BJ (cell line): ENCODE measurements at regions not wholly inside any gene's neighbourhood (a gene's known extent, or its start where the extent isn't known, plus 50 kb on each side); places are given as distances from the start of the nearest gene placed in this dataset.
"Not testable (repeated sequence)": the region's sequence is repeated elsewhere in the genome, so short reads cannot be mapped to it uniquely, and the experiment has no call there.

Experiments used
- CTCF ChIA-PET: fragments of 350-600 bp; formaldehyde crosslinking; extraction: SDS; loops from one replicate; lab custom pipeline; 2021; ENCODE audit warnings: antibody characterized with exemption, inconsistent platforms; lab: Yijun Ruan, JAX
- POLR2A ChIA-PET: fragments of 300-600 bp; sonication (Branson Sonifier 250); formaldehyde crosslinking; extraction: SDS; loops from one replicate; lab custom pipeline; 2021; ENCODE audit warnings: antibody characterized with exemption; lab: Charles Lee
- DNase-seq: peaks from one replicate; pipeline ENCODE4 v3.0.0-alpha.2; 2011; ENCODE audit warnings: low read depth
- H3K27me3 ChIP-seq: 2 replicates; pipeline ENCODE4 v1.6.0; 2011; ENCODE audit warnings: low read length; ENCODE audit not compliant: control insufficient read depth, insufficient read depth
- H3K36me3 ChIP-seq: 2 replicates; pipeline ENCODE4 v1.5.1; 2011; ENCODE audit warnings: low read length; ENCODE audit not compliant: control insufficient read depth, insufficient read depth
- H3K4me3 ChIP-seq: 2 replicates; pipeline ENCODE4 v1.5.1; 2011; ENCODE audit warnings: low read depth, mild to moderate bottlenecking, control low read depth, low read length
- CTCF ChIP-seq: IDR thresholded peaks from 2 replicates; pipeline ENCODE4 v1.5.1; 2011; ENCODE audit warnings: low read depth, mild to moderate bottlenecking, control low read depth, inconsistent platforms, low read length, moderate library complexity; ENCODE audit not compliant: insufficient read depth

GRCh38 chr2:111522231-111522768 lies 361.7 kb downstream of the ANAPC1 start:
- no peaks in the 10 kb centered on the region for H3K36me3 ChIP-seq
- CTCF ChIA-PET: no interaction called here
- no peak overlapping the region for H3K4me3 ChIP-seq
- TF ChIP-seq CTCF: no peak
- POLR2A ChIA-PET: no interaction called here
- DNase-seq: peak; percentile 33
- no peaks in the 10 kb centered on the region for H3K27me3 ChIP-seq

DNA sequence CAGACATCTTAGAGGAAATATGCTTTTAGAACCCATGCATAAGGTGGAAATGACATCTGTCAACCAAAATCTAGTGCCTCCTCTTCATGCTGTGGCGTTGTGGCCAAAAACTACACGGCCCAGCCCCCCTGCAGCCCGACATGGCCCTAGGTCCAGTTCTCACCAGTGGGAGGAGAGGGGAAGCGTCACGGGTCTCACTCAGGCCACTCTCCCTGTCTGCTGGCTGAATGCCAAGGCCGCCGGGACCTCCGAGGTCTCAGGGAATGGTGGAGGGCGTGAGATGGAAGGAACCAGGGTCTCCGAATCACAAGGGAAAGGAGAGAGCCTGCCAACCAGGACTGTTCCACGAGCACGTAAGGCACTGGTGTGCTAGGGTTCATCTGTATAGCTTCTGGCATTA lies 361.0 kb downstream of the ANAPC1 start:
- POLR2A ChIA-PET: no interaction called here
- TF ChIP-seq CTCF: no peak
- no peaks in the 10 kb centered on the region for H3K27me3 ChIP-seq
- no peaks in the 10 kb centered on the region for H3K36me3 ChIP-seq
- no peak for DNase-seq
- CTCF ChIA-PET: no interaction called here
- H3K4me3 ChIP-seq: no peak overlapping the region

DNA sequence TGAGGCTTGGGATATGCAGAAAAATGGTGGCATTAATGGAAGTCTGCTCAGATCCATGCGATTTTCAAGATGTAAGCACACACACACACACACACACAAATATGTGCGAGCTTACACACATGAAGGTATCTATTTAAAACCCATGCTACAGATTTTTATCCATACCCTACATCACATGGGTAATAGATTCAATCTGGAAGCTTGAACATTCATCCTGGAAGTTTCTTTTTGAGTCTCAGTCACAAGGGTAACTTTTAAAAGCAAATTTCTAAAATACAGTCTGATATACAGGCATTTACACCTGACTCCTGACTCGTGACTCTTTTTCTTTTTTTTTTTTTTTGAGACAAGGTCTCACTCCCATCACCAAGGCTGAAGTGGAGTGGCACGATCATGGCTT lies 359.0 kb downstream of the ANAPC1 start:
- H3K36me3 ChIP-seq, DNase-seq, H3K4me3 ChIP-seq, POLR2A ChIA-PET, CTCF ChIA-PET, H3K27me3 ChIP-seq: not testable (repeated sequence)

GRCh38 chr2:111526041-111526639 lies 357.9 kb downstream of the ANAPC1 start:
- H3K36me3 ChIP-seq, CTCF ChIA-PET, DNase-seq, POLR2A ChIA-PET, H3K27me3 ChIP-seq, H3K4me3 ChIP-seq: not testable (repeated sequence)

- H3K27me3 ChIP-seq, H3K4me3 ChIP-seq, H3K36me3 ChIP-seq, POLR2A ChIA-PET, CTCF ChIA-PET, DNase-seq: not testable (repeated sequence)
Observed at GRCh38 chr2:111527707-111528400, 356.1 kb downstream of the ANAPC1 start.

DNA sequence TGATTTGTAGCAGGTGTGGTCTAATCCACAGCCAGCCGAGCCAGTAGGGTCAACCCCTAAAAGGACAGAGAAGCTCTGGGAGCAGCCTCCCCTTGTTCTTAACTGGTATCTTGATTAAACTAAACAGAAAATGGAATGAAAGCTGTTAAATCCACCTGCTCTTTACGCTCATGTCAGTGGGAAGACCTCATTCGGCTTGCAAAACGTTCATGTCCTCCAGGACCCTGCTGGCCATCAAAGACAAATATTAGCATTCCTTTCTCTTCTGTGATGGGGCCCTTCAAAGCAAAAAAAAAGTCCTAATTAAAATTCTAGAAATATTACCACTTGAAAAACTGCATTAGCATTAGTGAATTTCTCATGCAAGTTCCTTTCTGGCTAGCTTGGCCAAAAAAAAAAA lies 355.0 kb downstream of the ANAPC1 start:
- POLR2A ChIA-PET, CTCF ChIA-PET, DNase-seq, H3K4me3 ChIP-seq, H3K27me3 ChIP-seq, H3K36me3 ChIP-seq: not testable (repeated sequence)

DNA sequence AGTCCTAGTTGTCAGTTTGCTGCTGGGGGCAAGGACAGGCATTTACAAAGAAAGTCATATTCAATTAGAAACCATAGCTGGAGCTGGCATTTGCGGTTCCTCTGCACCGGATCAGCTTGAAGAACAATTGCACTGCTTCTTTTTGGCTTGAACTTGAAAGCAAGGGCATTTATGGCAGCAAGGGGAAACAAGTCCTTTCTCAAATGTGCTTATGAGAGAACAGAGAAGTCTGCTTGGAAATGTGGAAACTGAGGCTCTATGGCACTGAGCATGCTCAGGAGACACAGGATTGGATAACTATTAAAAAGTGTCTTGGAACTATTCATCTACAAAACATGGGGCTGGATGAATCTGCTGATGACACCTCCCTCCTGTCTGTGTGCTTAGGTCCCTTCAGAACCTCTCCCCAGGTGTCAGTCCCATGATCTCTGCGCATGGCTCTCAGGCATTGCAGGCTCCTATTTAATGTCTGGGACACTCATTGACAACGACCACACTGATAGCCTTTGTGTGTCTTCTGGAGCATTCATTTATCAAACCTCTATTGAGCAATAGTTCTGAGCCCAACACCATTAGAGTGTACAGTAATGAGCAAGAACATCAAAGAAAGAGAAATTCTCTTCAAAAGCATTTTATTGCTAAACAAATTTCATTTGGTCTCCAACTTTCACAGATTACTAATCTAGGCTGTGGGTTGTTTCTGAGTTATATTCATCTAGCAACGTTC lies 353.6 kb downstream of the ANAPC1 start:
- H3K4me3 ChIP-seq, POLR2A ChIA-PET, CTCF ChIA-PET, H3K27me3 ChIP-seq, DNase-seq, H3K36me3 ChIP-seq: not testable (repeated sequence)

DNA sequence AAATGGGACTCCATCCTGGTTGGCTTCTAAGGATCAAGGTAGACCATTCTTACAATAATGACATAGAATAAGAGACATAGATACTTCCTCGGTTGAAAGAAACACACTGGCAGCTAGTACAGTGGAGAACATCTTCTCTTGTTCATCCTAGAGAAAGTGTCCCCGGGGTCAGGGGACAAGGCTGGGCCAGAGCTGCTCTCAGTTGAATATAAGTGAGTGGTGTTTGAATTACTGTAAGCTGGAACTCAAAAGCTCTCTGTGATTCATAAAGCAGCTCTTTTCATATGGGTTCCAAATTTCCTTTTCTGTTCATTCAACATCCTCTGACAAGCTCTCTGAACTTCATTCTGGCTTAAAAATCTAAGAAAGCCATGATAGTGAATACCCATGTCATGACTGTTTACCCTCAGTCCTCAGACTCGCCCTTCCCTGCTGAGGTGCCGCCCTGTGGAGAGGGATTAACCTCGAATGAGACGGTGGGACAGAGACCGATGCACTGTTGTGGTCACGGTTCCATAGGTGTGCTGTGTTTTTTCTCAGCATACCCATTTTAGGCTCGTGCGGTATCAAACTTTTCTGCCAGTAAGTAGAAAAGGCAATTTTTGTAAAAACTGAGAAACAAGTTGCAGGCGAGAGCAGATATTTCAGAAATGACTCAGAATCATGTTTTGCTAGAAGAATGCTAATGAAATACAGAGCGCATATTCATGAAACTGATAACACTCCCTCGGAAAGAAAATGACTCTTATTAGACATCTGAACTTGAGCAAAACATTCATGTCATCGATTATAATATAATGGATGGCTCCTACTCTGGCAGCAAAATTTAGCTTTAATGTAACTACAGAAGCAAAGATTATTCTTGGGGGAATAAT lies 351.1 kb downstream of the ANAPC1 start:
- DNase-seq, POLR2A ChIA-PET, H3K27me3 ChIP-seq, CTCF ChIA-PET, H3K4me3 ChIP-seq, H3K36me3 ChIP-seq: not testable (repeated sequence)

- DNase-seq: peak; percentile 14
- POLR2A ChIA-PET, CTCF ChIA-PET, H3K4me3 ChIP-seq, H3K27me3 ChIP-seq, H3K36me3 ChIP-seq: not testable (repeated sequence)
Observed at GRCh38 chr2:111533557-111534247, 350.3 kb downstream of the ANAPC1 start.
